Bone marrow (tissue), 2 donors: ENCODE measurements at regions not wholly inside any gene's neighbourhood (a gene's known extent, or its start where the extent isn't known, plus 50 kb on each side); places are given as distances from the start of the nearest gene placed in this dataset.

ENCODE experiments used
- DNase-seq, 2 donors: peaks; one replicate each; lab custom pipeline; 2025; lab: John Stamatoyannopoulos, UW

DNA sequence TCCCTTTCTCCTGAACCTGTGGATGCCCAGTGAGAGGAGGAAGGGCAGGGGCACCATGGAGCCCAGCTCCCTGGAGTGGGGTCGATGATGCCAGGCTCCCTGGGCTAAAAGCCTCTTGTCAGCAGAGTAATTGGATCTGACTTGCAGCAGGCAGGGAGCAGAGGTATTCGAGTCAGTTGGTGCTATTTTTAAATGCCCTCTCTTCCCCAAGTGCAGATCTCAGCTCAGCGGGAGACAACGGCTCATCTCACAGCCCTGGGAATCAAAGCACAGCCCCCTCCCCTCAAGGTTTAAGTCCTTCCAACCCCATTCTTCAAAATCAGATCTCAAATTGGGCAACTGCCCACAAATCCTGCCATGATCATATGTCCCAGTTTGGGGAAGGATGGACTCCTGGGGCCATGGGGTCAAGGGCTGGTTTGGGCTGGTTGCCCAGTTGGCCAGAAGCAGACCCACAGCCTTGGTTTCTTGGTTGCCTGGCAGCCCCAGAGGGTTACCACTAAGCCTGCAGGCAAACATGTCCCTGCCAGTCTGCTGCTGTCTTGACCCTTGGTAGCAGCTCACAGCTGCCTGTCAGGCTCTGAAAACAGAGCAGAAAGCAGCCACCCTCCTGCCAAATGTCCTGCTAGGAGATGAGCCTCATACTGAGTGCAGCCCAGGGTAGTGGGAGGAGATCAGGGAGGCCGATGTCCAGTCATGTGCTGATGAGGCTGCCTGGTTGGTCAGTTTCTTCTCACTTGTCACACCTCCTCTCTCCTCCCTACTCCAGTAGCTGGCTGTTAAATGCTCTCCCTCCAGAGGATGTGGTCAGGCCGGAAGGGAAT, 244.9 kb downstream of the LOXHD1 start:
- no peak for DNase-seq

DNA sequence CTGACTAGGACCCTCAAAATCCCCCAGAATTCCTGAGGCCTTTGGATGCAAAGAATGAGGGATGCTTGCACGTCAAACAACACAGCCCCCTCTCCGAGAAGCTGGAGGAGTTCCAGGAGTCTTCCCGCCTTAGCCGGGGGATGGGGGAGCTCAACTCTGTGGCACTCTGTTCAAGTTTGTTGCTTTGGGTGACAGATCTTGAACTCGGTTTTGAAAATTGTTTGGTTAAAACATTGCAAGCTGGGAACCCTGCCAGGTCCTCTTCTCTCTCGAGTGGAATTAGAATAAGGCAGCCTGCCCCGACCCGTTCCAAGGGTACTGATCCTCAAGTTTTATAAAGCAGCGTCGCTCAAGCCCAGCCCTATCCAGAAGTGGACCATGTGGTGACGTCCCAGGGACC, 244.1 kb downstream of the LOXHD1 start:
- DNase-seq, result no peak

DNA sequence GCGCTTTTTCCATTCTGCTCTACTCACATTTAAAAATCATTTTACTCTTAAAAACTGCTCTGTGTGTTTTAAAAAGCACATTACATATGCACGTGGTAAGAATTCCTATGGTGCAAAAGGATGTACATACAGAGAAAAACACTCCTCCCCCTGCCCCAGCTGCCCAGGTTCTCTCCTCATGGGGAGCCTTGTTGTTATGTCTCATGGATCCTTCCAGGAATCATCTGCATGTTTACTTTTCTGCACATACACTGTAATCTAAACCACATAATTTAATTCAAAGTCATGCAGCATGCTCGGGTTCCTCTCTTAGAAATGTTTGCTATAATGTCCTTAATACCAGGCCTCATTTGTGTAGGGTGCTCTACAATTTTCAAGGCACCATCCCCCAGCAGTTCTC, 243.3 kb downstream of the LOXHD1 start:
- no peak for DNase-seq

DNA sequence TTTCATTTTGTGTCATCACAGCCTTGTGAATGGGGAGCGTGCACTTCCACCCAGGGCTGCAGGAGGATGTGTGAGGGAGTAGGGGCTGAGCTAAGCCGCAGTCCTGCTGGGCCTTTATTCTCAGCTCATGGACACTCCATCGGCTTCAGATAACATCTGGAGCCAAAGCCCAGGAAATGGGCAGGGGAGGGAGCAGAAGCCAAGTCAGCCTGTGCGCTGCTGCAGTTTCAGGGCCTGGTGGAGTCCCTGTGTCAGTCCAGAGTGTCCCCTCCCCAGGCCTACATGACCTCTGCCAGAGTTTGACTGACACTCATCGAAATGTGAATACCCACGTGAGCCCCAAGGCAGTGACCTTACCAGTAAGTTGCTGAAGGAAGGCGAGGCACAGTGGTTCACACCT, 242.2 kb downstream of the LOXHD1 start:
- DNase-seq, result no peak

DNA sequence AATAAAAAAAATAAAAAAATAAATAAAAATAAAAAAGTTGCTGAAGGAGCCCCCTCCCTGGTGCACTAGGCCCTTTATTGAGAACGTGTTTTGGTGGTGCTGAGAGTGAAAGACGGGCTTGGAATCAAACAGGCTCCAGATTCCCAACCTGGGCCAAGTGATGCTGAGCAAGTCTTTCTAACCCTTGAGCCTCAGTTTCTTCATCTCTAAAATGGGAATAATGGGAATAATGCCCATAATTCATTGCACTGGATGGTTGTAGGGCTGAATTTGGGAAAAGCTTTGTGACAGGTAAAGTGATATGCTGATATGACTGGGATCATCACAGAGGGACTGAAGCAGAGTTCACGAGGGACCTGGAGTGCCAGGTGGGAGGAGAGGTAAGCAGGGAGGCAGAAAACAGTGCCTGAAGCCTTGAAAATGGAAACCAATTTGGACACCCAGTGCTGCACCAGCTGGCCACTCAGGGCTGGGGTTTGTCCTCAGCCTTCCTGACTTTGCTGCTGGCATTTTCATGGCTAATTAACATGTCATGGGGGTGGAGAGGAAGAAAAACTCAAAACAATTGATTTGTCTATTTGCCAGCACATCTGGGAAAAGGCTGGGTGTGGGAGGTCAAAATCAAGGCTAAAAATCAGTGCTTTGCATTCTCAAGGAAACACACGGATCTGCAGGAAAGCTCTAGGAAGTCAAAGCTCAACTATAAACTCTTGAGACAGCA, 241.3 kb downstream of the LOXHD1 start:
- DNase-seq, result no peak

DNA sequence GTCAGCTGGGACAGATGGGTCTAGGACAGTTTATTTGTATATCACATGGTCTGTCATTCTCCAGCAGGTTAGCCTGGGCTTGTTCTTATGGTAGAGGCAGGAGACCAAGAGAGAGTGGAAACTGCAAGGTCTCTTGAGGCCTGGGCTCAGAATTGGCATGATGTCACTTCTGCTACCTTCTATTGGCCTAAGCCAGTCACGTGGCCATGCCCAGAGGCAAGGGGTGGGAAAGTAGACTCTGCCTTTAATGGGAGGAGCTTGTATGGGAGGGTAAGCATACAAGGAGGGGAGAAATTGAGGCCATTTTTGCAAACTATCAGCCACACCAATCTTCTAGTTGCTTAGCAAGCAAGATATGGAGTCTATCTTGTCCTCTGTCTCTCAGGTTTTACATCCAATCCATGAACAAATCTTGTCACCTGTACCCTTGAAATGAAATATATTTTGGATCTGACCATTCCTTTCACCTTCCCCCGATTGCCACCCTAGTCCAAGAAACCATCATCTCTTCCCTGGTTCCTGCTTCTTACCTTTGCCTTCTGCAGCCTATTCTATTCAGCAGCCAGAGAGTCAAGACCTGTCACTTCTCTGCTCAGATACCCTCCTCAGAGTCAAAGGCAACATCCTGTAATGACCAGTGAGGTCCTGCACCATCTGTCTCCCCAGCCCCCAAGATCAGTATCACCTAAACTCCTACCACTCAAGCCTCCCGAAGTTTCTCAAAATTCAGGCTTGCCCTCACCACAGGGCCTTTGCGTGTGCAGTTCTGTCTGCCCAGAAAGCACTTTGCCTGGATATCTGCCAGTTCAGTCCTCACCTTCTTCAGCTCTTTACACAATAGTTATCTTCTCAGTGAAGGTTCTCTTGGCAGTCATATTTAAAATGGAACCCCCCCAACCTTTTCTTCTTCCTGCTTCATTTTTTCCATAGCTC, 240.0 kb downstream of the LOXHD1 start:
- DNase-seq, result no peak

DNA sequence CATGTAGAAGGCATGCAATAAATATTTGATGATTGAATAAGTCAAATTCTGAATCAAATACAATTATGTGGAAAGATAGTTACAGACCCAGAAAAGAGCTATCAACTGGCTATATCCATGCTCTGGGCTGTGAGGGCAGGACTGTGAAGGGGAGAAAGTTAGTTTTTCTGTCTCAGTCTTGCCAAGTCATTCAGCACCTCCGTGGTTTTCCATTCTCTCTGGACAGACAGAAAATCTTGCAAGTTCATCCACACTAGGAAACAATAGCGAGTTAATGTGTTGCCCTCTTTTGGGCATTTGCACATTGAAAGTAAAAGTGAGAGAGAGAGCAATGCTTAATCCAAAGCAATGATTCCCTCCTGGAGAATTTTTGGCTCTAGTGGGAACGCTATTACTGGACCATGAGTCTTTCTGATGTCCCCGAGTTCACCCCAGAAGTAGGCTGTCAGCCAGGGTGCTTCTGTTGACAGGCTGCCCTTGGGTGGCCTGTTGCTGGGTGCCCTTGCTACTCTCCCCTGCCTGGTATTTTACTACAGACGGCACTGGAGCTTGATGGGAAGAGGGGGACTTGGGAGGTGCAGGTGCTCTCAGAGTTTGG, 238.3 kb downstream of the LOXHD1 start:
- DNase-seq, result no peak

DNA sequence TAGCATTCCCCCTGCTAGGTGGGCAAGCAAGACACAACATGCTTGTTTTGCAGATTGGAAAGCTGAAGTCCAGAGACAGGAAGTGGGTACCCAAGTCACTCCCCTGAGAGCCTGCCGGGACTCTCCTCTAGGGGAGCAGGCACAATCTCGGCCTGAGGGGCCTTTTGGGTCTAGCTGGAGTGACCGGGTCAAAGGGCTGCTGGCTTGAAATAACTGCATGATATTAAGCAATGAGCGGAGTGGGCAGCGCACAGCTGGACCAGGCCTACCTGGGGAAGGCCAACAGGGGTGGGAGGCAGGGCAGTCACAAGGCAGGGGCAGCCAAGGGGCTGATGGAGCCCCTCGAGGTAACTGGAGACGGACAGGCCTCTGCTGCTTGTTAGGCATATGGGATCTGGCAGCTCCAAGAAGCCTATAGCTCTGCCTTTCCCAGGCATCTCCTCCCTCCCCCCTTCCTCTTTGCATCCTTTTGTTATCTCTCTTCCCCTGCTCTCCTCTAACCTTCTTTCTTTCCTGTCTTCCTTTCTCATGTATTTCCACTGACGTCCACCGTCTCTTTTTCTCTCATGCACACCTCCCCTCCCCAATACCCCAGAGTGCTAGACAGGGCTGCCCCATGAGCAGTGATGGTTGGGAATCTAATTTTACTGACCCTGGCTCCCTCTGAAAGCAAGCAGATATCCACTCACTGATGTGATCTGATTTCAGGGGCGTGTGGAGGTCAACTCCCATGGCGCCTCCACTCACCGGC, 237.5 kb downstream of the LOXHD1 start:
- DNase-seq, result no peak

DNA sequence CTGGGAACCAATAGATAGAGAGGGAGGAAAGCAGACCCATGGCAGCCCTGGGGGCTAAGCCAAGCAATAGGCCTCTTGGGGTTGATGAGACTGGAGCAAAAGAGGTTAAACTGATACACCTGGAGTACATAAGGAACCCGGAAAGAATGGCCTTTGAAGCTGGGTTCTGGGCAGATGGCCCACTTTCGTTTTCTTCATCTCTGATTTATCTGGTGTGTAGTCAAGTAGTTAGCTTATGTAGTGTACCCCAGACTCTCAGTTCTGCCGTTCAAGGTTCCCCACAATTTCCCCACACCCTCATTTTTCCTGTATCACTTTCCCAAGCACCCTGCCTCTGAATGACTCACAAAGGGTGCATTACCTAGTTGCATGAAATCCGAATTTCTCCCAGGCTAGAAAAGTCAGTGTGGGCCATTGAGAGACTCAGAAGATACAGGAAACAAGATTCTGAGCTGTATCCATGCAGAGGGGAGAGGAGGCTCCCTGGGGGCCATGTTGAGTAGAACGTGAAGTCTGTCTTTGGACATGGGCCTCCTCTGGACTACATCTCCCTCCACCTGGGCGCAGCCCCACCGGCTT, 235.0 kb downstream of the LOXHD1 start:
- DNase-seq, result no peak

DNA sequence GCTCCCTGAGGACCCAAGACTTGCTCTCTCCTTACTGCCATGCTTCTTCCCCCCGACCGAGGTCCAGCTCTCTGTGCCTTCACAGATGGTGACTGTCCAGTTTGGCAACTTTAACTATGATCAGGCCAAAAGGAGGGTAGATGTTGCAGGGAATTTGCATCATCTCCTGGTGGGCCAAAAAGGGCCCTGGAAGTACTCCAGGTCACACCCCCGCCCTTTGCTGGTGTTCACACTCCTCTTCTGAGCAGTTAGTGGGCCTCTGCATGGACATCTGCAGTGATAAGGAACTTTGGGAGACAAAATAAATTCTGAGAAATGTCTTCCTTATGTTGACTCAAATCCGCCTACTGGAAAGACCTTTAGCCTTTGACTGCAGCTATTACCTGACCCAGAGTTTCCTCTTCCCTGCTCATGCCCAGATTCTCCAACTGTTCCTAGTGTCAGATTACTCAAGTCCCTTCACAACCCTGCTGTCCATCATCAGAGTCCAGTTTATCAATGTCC, 234.4 kb downstream of the LOXHD1 start:
- no peak for DNase-seq

DNA sequence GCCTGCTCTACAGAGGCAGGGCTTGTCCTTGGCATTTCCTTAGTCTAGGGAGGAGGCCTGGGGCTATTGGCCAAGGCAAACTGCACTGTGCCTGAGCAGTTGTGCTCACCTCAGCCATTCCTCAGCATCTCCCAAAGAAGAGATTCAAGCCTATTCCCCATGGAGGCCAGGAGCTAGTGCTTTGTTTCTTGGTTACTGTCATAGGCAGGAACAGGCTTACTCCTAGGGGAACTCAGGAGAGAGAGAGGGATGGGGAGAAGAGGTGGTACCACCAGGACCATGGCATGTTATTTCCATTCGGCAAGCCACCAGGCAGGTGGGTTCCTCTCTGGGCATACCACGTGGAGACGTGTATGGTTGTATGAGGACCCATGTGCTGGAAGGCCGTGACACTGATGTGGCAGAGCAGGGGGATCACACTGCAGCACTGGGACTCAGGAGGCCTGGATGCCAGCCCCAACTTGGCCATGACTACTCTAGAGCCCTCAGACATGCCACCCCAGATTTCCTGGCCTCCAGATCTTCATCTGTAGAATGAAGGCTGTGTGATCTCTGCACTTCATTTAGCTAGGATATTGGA, 233.7 kb downstream of the LOXHD1 start:
- no peak for DNase-seq

DNA sequence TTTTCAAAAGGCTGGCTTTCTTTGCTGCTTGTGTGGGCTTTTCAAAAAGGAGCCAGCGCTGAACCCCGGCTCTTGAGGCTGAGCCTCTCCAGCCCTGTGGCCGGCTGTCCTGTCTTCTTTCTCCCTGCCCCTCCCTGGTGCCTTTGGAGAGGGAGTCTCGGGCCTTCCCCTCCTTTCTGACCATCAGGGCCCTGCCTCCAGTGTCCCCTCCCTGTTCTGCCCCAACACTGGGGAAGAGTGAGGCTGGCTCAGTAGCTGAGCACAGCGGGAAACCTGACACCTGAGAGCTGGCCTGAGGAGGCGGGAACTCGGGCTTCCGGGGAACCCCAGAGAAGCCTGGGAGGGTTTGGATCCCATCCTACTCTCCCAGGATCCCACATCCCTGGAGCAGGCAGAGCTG, 232.1 kb downstream of the LOXHD1 start:
- DNase-seq, result no peak

DNA sequence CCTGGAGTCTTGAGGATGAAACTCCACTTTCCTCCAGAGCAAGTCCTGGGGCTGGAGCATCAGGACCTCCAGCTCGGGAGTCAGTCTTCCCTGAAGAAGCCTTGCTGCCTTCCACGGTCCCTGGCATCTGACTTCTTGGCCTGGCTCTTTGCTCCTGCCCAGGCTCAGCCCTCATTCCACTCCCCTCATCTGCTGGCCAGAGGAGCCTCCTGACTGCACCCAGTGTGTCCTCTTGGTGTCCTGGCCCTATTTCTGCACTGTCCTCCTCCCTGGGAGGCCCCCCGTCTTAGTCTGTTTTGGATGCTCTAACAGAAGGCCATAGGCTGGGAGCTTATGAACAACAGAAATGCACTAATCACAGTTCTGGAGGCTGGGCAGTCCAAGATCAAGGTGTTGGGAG, 231.5 kb downstream of the LOXHD1 start:
- DNase-seq, result no peak

DNA sequence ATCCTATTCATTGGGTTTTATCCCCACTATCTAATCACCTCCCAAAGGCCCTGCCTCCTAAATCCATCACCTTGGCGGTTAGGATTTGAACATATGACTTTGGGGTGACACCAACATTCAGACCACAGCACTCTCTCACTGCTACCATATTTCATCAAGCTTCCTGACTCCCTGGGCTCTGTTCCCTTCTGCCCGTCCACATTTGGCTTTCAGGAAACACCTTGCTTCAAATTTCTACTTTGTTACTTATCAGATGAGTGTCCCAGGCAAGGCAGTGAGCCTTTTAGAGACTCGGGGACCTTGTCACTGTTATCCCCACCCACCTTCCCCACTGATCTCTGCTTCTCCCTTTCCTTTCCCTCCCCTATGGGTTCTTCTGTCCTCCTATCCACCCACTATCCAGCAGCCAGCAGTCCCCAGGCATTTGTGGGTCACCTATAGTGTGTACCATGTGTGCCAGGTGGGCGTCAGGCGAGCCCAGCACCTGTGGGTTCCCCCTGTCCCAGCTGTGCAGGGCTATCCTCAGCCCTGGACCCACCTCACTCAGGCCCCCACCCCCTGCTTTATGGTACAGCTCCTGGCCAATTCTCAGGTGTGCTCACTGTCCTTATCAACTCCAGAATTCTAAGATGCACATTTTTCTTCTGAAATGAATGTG, 230.9 kb downstream of the LOXHD1 start:
- no peak for DNase-seq

DNA sequence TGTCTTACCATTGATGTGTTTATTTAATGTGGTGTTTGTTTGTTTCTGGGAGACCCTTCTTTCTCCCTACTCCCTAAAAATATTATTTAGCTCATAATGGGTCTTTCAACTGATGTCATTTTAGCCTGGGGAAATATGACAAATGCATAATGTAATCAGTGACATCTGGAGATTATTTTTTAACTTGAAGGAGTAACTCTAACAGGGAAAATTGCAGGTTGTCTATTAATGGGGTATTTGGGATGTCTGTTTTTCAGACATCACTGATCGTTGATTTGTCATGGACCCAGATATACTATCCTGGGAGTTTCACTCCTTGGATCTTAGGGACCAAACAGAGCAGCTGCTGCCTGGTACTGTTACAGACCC, 230.4 kb downstream of the LOXHD1 start:
- DNase-seq, result no peak
